GM18507 (cell line): ENCODE measurements at regions not wholly inside any gene's neighbourhood (a gene's known extent, or its start where the extent isn't known, plus 50 kb on each side); places are given as distances from the start of the nearest gene placed in this dataset.
"Not testable (repeated sequence)": the region's sequence is repeated elsewhere in the genome, so short reads cannot be mapped to it uniquely, and the experiment has no call there.

ENCODE experiments used
- DNase-seq: peaks from one replicate; pipeline ENCODE4 v3.0.0; 2011; ENCODE audit warnings: low read depth; ENCODE audit not compliant: insufficient read length; ENCODE audit errors: extremely low spot score
- FAIRE-seq: peaks from 2 replicates; lab custom pipeline; 2011; peaks lifted over from hg19 to GRCh38; lab: Jason Lieb, UNC

DNA sequence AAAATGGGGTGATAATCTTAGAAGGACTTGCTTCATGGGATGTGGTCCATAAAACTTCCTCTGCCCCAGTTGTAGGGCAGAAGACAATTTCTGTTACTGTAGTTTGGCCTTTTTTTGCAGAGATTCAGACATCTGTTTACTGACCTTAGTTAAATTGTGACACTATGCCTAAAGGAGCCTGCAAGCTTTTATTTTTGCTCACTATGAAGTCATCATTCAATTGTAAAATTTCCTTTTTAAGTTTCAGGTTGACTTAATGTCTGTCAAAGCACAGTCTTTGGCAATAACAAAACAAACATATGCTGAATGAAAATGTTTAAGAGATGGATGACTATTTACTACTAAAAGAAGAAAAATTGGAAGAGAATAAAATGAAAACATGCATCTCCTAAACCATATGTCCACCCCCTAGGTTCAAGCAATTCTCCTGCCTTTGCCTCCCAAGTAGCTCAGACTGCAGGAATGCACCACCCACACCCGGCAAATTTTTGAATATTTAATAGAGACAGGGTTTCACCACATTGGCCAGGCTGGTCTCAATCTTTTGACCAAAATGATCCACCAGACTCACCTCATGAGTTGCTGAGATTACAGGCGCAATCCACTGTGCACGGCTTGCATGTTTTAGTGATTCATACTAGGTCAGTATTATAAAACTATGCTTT lies 93.5 kb upstream of the HSFY2 start:
- not testable (repeated sequence) for FAIRE-seq, DNase-seq

DNA sequence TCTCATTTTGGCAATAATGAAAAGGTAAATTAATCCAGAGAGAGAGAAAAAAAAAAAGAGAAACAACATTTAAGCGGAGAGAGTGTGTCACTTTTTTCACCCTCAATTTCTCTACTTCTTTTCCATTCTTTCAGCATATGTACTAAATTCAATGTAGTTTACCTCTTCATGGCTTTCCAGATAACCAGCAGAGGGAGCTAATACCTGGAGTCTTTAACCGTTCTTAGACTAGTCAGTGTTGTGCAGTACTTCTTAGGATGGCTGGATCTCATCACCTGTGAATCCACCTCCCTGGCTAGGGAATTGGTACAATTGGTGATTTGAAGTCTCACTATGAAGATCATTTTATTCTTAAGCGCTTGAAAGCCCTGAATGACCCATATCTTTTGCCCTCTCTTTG lies 87.3 kb upstream of the HSFY2 start:
- FAIRE-seq, DNase-seq: not testable (repeated sequence)

DNA sequence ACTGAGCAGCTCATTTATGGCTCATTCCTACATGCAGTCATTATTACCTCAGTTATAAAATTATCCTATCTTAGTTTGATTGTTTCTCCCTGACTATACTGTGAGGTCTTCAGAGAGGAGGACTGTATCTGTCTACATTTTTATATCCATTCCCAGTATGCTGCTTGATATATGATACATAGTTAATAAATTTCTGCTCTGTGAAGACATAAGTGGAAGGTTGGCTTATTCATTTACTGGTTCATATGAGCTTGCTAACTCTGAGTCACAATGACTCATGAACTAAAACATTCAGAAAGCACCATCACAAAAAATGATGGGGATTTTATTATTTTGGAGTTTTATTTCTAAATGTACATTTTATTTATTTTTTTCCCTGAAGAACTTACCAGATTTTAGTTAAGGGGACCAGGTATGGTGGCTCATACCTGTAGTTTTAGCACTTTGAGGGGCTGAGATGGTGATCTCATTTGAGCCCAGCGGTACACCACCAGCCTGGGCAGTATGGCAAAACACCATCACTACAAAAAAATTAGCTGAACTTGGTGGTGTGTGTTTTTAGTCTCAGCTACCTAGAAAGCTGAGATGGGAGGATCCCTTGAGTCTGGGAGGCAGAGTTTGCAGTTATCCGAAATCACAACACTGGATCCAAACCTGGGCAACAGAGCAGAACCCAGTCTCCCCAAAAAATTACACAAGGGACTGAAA lies 85.1 kb upstream of the HSFY2 start:
- not testable (repeated sequence) for FAIRE-seq, DNase-seq

DNA sequence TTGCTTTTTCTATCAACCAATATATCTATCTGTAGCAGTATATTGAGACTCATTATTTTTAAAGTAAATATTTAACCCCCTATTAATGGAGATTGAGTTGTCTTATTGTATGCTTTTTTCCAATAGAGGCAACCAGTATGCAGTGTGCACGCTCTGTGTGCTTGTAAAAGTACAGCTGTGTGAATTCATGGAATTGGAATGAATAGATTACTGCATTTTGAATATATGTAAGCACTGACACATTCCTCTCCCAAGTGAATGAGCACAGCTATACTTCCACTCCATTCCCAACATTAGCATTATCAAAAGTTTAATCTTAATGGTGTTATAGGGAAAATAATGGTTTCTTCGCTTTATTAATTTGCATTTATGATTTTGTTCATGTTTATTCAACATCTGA lies 81.6 kb upstream of the HSFY2 start:
- DNase-seq, FAIRE-seq: not testable (repeated sequence)

DNA sequence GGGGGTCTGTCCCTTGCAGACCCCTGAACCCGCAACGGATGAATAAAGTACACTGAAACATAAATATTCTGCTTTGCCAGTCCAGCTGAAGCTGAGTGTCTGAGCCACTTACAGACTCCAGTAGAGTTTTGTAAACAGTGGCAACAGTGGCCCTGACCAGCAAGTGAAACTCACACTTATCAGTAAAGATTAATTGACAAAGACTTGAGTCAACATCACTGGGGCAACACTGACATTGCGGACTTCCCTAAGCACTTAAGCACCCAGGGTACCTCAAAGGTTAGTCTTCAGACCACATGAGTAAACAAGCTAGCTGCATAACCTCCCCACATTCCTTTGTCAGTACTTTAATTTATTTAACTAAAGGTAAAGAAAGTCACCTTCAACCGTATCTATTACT lies 79.8 kb upstream of the HSFY2 start:
- DNase-seq, FAIRE-seq: not testable (repeated sequence)

DNA sequence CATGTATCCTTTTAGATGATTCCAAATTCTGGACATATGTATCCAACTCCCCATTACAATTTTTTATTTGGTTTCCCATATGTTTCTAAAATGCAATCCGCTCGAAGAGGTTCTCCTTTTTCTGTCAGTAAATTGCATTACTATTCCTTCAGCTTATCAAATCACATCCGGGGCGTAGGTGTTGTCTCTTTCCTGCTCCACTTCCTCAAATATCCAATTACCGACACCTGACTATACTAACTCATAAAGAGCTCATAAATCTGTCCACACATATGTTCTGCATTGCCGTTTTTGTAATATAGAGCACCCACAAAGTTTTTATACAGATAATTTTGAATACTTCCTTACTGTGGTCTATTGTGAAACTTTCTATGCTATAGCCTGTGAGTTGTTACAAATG lies 63.1 kb upstream of the HSFY2 start:
- DNase-seq, FAIRE-seq: not testable (repeated sequence)
